Adrenal gland (tissue), 5 donors: ENCODE measurements at regions not wholly inside any gene's neighbourhood (a gene's known extent, or its start where the extent isn't known, plus 50 kb on each side); places are given as distances from the start of the nearest gene placed in this dataset.

Source experiments
- CTCF ChIP-seq, 6 experiments: fragments of 450-650 bp in 4 of 6; fragments of 200-600 bp in 2 of 6; sonication (generic) in 1 of 6; IDR thresholded peaks; 1 replicate in 5 of 6; 2 replicates in 1 of 6; pipeline versions ENCODE4 v1.5.1 to v1.8.0; 2016 to 2021; ENCODE audit warnings: antibody characterized with exemption in 6 of 6, mild to moderate bottlenecking in 2 of 6, moderate library complexity in 1 of 6
- POLR2A ChIP-seq, 2 donors: fragments of 450-650 bp; IDR thresholded peaks; one replicate each; pipeline ENCODE4 v1.6.1; 2017; ENCODE audit warnings: antibody characterized with exemption in 2 of 2, mild to moderate bottlenecking in 2 of 2, moderate library complexity in 1 of 2
- donor health status: DM: no; HTN: no; CAD: no.

- no peak for TF ChIP-seq CTCF (IDR thresholded peaks at IDR 0.05)
- TF ChIP-seq POLR2A (IDR thresholded peaks at IDR 0.05): peak in 1 of 2 donors; percentile 21
Observed at GRCh38 chr6:165876588-165876987, 213.5 kb upstream of the PDE10A start.
